HEK293 (cell line): ENCODE measurements at regions not wholly inside any gene's neighbourhood (a gene's known extent, or its start where the extent isn't known, plus 50 kb on each side); places are given as distances from the start of the nearest gene placed in this dataset.

Experiments
- ATF2 ChIP-seq: fragments of 450-650 bp; formaldehyde crosslinking; IDR thresholded peaks from 2 replicates; pipeline ENCODE4 v1.5.1; 2016; ENCODE audit warnings: missing biosample characterization, missing genetic modification characterization, low read depth
- PRDM10 ChIP-seq: fragments of 450-650 bp; formaldehyde crosslinking; IDR thresholded peaks from 2 replicates; pipeline ENCODE4 v1.5.1; 2016; ENCODE audit warnings: missing biosample characterization, missing genetic modification characterization
- RBAK ChIP-seq: fragments of 450-650 bp; formaldehyde crosslinking; IDR thresholded peaks from 2 replicates; pipeline ENCODE4 v1.5.1; 2016; ENCODE audit warnings: missing biosample characterization, missing genetic modification characterization
- REST ChIP-seq: fragments of 450-650 bp; formaldehyde crosslinking; IDR thresholded peaks from 2 replicates; pipeline ENCODE4 v1.5.1; 2016; ENCODE audit warnings: missing biosample characterization, missing genetic modification characterization
- ZNF274 ChIP-seq, 2 experiments: fragments of 200-500 bp in 1 of 2; fragments of 450-650 bp in 1 of 2; sonication (Bioruptor generic) in 1 of 2; formaldehyde crosslinking in 1 of 2; IDR thresholded peaks; 2 replicates each; pipeline versions ENCODE4 v1.5.1 to v1.6.1; 2014 to 2016; ENCODE audit warnings: borderline replicate concordance in 1 of 2, inconsistent platforms in 1 of 2, low read length in 1 of 2, missing biosample characterization in 1 of 2, missing genetic modification characterization in 1 of 2

GRCh38 chr14:25953532-25954139, 644.2 kb downstream of the NOVA1 start:
- TF ChIP-seq ATF2 (tag by site-specific recombination) (no peak), REST (tag by site-specific recombination) (no peak), RBAK (tag by site-specific recombination) (no peak), PRDM10 (tag by site-specific recombination) (no peak), ZNF274 (IDR thresholded peaks at IDR 0.05; ENCODE audit: low read length) (no peak), ZNF274 (tag by site-specific recombination; IDR thresholded peaks at IDR 0.05; ENCODE audit: borderline replicate concordance) (no peak)
